HCT116 (cell line): ENCODE measurements at regions not wholly inside any gene's neighbourhood (a gene's known extent, or its start where the extent isn't known, plus 50 kb on each side); places are given as distances from the start of the nearest gene placed in this dataset.

Source experiments
- ATAC-seq: fragments of 200-7000 bp; cut with Tn5 transposase; 2 replicates; pipeline ENCODE4 v1.9.1; 2020; ENCODE audit warnings: mild to moderate bottlenecking, moderate library complexity
- BruUV-seq: library from RNA; stranded (reverse); fragments of 400-500 nt; replicated peaks from 2 replicates; lab custom pipeline; 2021; lab: Mats Ljungman, UMichigan
- CTCF ChIA-PET: fragments of 300-600 bp; sonication (Branson Sonifier 250); formaldehyde crosslinking; loops from one replicate; lab custom pipeline; 2021; ENCODE audit warnings: antibody characterized with exemption; lab: Charles Lee
- POLR2A ChIA-PET: fragments of 300-600, 350-600 bp; sonication (Branson Sonifier 250); formaldehyde crosslinking; loops from one replicate; lab custom pipeline; 2021; ENCODE audit warnings: antibody characterized with exemption; lab: Charles Lee
- RAD21 ChIA-PET, 2 experiments: fragments of 300-600 bp; sonication (Branson Sonifier 250); formaldehyde crosslinking; loops; one replicate each; lab custom pipeline; 2023; ENCODE audit warnings: low total read pairs in 2 of 2; ENCODE audit not compliant: uncharacterized antibody in 2 of 2, unreplicated experiment in 2 of 2, low non-redundant PET in 1 of 2; lab: Charles Lee
- DNase-seq: peaks from one replicate; pipeline ENCODE4 v3.0.0-alpha.2; 2010; ENCODE audit warnings: low read depth, low spot score
- H2AFZ ChIP-seq: fragments of 200-600 bp; shearing (Covaris generic), sonication (generic); 2 replicates; pipeline ENCODE4 v1.6.1; 2017; ENCODE audit warnings: low read depth, mixed run types, mixed read lengths, antibody characterized with exemption, low read length; ENCODE audit not compliant: poor library complexity, severe bottlenecking
- H3K27ac ChIP-seq: 2 replicates; pipeline ENCODE4 v1.5.1; 2012; ENCODE audit warnings: low read depth, low read length
- H3K27me3 ChIP-seq: fragments of 200-600 bp; sonication (generic); 2 replicates; pipeline ENCODE4 v1.6.1; 2016; ENCODE audit warnings: mixed run types, low read length, mixed read lengths; ENCODE audit not compliant: insufficient read depth
- H3K36me3 ChIP-seq, 2 experiments: fragments of 200-500 bp in 1 of 2; fragments of 200-600 bp in 1 of 2; sonication (Bioruptor generic) in 1 of 2; sonication (generic) in 1 of 2; 2 replicates each; pipeline versions ENCODE4 v1.5.1 to v1.6.1; 2014 to 2016; ENCODE audit warnings: low read length in 2 of 2, inconsistent platforms in 1 of 2, mixed read lengths in 1 of 2, mixed run types in 1 of 2; ENCODE audit not compliant: insufficient read depth in 2 of 2, control insufficient read depth in 1 of 2
- H3K4me1 ChIP-seq, 2 experiments: fragments of 200-600 bp in 1 of 2; sonication (generic) in 1 of 2; 2 replicates each; pipeline versions ENCODE4 v1.5.1 to v1.6.1; 2012 to 2017; ENCODE audit warnings: low read length in 2 of 2, inconsistent platforms in 1 of 2, mild to moderate bottlenecking in 1 of 2, mixed read lengths in 1 of 2, mixed run types in 1 of 2, moderate library complexity in 1 of 2; ENCODE audit not compliant: insufficient read depth in 2 of 2, control insufficient read depth in 1 of 2
- H3K4me2 ChIP-seq: fragments of 200-600 bp; sonication (generic); 2 replicates; pipeline ENCODE4 v1.6.1; 2017; ENCODE audit warnings: mixed run types, low read length, mixed read lengths
- H3K4me3 ChIP-seq, 2 experiments: fragments of 200-600 bp in 1 of 2; sonication (generic) in 1 of 2; replicated peaks in 1 of 2; 2 replicates each; pipeline ENCODE4 v1.5.1; 2011 to 2016; ENCODE audit warnings: low read length in 2 of 2, control low read depth in 1 of 2, low read depth in 1 of 2, mild to moderate bottlenecking in 1 of 2, mixed read lengths in 1 of 2, mixed run types in 1 of 2
- H3K79me2 ChIP-seq: fragments of 200-600 bp; sonication (generic); 2 replicates; pipeline ENCODE4 v1.6.1; 2017; ENCODE audit warnings: mild to moderate bottlenecking, mixed run types, low read length, moderate library complexity, mixed read lengths; ENCODE audit not compliant: insufficient read depth
- H3K9ac ChIP-seq: fragments of 200-600 bp; sonication (generic); 2 replicates; pipeline ENCODE4 v1.6.1; 2016; ENCODE audit warnings: low read length, mixed read lengths
- H3K9me2 ChIP-seq: fragments of 200-600 bp; sonication (generic), shearing (Covaris generic); 2 replicates; pipeline ENCODE4 v1.6.1; 2017; ENCODE audit warnings: mixed run types, mild to moderate bottlenecking, moderate library complexity; ENCODE audit not compliant: insufficient read depth
- H3K9me3 ChIP-seq, 2 experiments: fragments of 200-500 bp in 1 of 2; fragments of 200-600 bp in 1 of 2; sonication (Bioruptor generic) in 1 of 2; sonication (generic) in 1 of 2; 2 replicates each; pipeline ENCODE4 v1.6.1; 2014 to 2017; ENCODE audit warnings: low read length in 2 of 2, mixed read lengths in 2 of 2, inconsistent platforms in 1 of 2, low read depth in 1 of 2, mild to moderate bottlenecking in 1 of 2, mixed run types in 1 of 2, moderate library complexity in 1 of 2; ENCODE audit not compliant: control insufficient read depth in 1 of 2, insufficient read depth in 1 of 2
- H4K20me1 ChIP-seq: fragments of 200-600 bp; sonication (generic), shearing (Covaris generic); 2 replicates; pipeline ENCODE4 v1.6.1; 2017; ENCODE audit warnings: mixed run types, mild to moderate bottlenecking, moderate library complexity; ENCODE audit not compliant: insufficient read depth
- CEBPB ChIP-seq: IDR thresholded peaks from 2 replicates; pipeline ENCODE4 v1.6.1; 2012; ENCODE audit warnings: low read depth
- EGR1 ChIP-seq: IDR thresholded peaks from 2 replicates; pipeline ENCODE4 v1.6.1; 2012; ENCODE audit warnings: low read depth
- EZH2 ChIP-seq: fragments of 200-600 bp; sonication (generic); IDR thresholded peaks from 2 replicates; pipeline ENCODE4 v1.6.1; 2017; ENCODE audit warnings: antibody characterized with exemption, mixed run types
- FOSL1 ChIP-seq: IDR thresholded peaks from 2 replicates; pipeline ENCODE4 v1.6.1; 2012; ENCODE audit warnings: low read depth
- JUND ChIP-seq: IDR thresholded peaks from 2 replicates; pipeline ENCODE4 v1.6.1; 2012
- POLR2AphosphoS5 ChIP-seq: IDR thresholded peaks from 2 replicates; pipeline ENCODE4 v1.6.1; 2011; ENCODE audit warnings: mild to moderate bottlenecking, low read depth, low read length, moderate library complexity
- RAD21 ChIP-seq: IDR thresholded peaks from 2 replicates; pipeline ENCODE4 v1.6.1; 2012; ENCODE audit warnings: low read depth, mild to moderate bottlenecking
- YY1 ChIP-seq: IDR thresholded peaks from 2 replicates; pipeline ENCODE4 v1.6.1; 2011; ENCODE audit warnings: low read length, low read depth, moderate library complexity, mild to moderate bottlenecking; ENCODE audit not compliant: insufficient replicate concordance; ENCODE audit errors: extremely low read depth
- ZNF274 ChIP-seq: fragments of 200-500 bp; sonication (Bioruptor generic); IDR thresholded peaks from 2 replicates; pipeline ENCODE4 v1.6.1; 2014; ENCODE audit warnings: mild to moderate bottlenecking, low read depth, low read length, inconsistent platforms
- intact Hi-C: fragments of 100-400 bp; cut with micrococcal nuclease; formaldehyde crosslinking; loops from 2 replicates; pipeline ENCODE4 v1.10.0; 2022
- TF ChIP-seq, protein P1 (sequence below): IDR thresholded peaks from 2 replicates; pipeline ENCODE4 v1.6.1; 2012
- TF ChIP-seq, protein P2 (sequence below): IDR thresholded peaks from 2 replicates; pipeline ENCODE4 v1.6.1; 2012
- TF ChIP-seq, protein P3 (sequence below): IDR thresholded peaks from 2 replicates; pipeline ENCODE4 v1.6.1; 2012; ENCODE audit warnings: low read depth

- H3K4me2 ChIP-seq: no peak overlapping the region
- H3K79me2 ChIP-seq: no peaks in the 10 kb centered on the region
- no peaks in the 10 kb centered on the region for H3K27me3 ChIP-seq
- ChIA-PET RAD21 (no interaction called here), POLR2A (no interaction called here), CTCF (no interaction called here)
- no peaks in the 10 kb centered on the region for H3K4me1 ChIP-seq
- intact Hi-C loops: no loop called here
- H3K9me2 ChIP-seq: no peaks in the 10 kb centered on the region
- H2AFZ ChIP-seq: no peak overlapping the region
- ATAC-seq (no peak), DNase-seq (no peak)
- TF ChIP-seq YY1 (no peak), POLR2AphosphoS5 (no peak), EZH2 (no peak), EGR1 (no peak), RAD21 (no peak), JUND (no peak), ZNF274 (no peak), CEBPB (no peak), FOSL1 (no peak)
- TF ChIP-seq, protein P1, sequence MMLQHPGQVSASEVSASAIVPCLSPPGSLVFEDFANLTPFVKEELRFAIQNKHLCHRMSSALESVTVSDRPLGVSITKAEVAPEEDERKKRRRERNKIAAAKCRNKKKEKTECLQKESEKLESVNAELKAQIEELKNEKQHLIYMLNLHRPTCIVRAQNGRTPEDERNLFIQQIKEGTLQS: no peak
- TF ChIP-seq, protein P2, sequence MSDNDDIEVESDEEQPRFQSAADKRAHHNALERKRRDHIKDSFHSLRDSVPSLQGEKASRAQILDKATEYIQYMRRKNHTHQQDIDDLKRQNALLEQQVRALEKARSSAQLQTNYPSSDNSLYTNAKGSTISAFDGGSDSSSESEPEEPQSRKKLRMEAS: no peak
- TF ChIP-seq, protein P3, sequence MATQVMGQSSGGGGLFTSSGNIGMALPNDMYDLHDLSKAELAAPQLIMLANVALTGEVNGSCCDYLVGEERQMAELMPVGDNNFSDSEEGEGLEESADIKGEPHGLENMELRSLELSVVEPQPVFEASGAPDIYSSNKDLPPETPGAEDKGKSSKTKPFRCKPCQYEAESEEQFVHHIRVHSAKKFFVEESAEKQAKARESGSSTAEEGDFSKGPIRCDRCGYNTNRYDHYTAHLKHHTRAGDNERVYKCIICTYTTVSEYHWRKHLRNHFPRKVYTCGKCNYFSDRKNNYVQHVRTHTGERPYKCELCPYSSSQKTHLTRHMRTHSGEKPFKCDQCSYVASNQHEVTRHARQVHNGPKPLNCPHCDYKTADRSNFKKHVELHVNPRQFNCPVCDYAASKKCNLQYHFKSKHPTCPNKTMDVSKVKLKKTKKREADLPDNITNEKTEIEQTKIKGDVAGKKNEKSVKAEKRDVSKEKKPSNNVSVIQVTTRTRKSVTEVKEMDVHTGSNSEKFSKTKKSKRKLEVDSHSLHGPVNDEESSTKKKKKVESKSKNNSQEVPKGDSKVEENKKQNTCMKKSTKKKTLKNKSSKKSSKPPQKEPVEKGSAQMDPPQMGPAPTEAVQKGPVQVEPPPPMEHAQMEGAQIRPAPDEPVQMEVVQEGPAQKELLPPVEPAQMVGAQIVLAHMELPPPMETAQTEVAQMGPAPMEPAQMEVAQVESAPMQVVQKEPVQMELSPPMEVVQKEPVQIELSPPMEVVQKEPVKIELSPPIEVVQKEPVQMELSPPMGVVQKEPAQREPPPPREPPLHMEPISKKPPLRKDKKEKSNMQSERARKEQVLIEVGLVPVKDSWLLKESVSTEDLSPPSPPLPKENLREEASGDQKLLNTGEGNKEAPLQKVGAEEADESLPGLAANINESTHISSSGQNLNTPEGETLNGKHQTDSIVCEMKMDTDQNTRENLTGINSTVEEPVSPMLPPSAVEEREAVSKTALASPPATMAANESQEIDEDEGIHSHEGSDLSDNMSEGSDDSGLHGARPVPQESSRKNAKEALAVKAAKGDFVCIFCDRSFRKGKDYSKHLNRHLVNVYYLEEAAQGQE: no peak
- H3K36me3 ChIP-seq: no peaks in the 10 kb centered on the region
- BruUV-seq: no TSS peak
- no peak overlapping the region for H3K4me3 ChIP-seq
- H4K20me1 ChIP-seq: no peaks in the 10 kb centered on the region
- no peak overlapping the region for H3K27ac ChIP-seq
- H3K9ac ChIP-seq: no peak overlapping the region
- no peaks in the 10 kb centered on the region for H3K9me3 ChIP-seq
Observed at GRCh38 chr20:54708229-54708628, 232.8 kb downstream of the DOK5 start.
